Activated T-cell treated with anti-CD3 and anti-CD28 coated beads, Interleukin-2, amount 50 U/mL, for 24 hours (primary cell): ENCODE measurements at regions not wholly inside any gene's neighbourhood (a gene's known extent, or its start where the extent isn't known, plus 50 kb on each side); places are given as distances from the start of the nearest gene placed in this dataset.
"Not testable (repeated sequence)": the region's sequence is repeated elsewhere in the genome, so short reads cannot be mapped to it uniquely, and the experiment has no call there.

ENCODE experiments used
- DNase-seq: peaks from one replicate; pipeline ENCODE4 v3.0.0-alpha.2; 2020
- H3K27ac Mint-ChIP-seq: 2 replicates; pipeline ENCODE4 v1.8.0; 2020; ENCODE audit warnings: mild to moderate bottlenecking, mixed read lengths
- H3K27me3 Mint-ChIP-seq: 2 replicates; pipeline ENCODE4 v1.8.0; 2020; ENCODE audit warnings: mixed read lengths
- H3K36me3 Mint-ChIP-seq: 2 replicates; pipeline ENCODE4 v1.8.0; 2020; ENCODE audit warnings: low read depth, mixed read lengths
- H3K4me1 Mint-ChIP-seq: 2 replicates; pipeline ENCODE4 v1.8.0; 2020; ENCODE audit warnings: low read depth, mixed read lengths
- H3K4me3 Mint-ChIP-seq: 2 replicates; pipeline ENCODE4 v1.8.0; 2020; ENCODE audit warnings: mild to moderate bottlenecking, moderate library complexity, mixed read lengths
- H3K9me3 Mint-ChIP-seq: 2 replicates; pipeline ENCODE4 v1.8.0; 2020; ENCODE audit warnings: mixed read lengths

GRCh38 chr1:238326479-238326878, 435.8 kb upstream of the ZP4 start:
- H3K27me3 Mint-ChIP-seq, H3K4me1 Mint-ChIP-seq, H3K27ac Mint-ChIP-seq, H3K36me3 Mint-ChIP-seq, H3K4me3 Mint-ChIP-seq, DNase-seq: not testable (repeated sequence)
- H3K9me3 Mint-ChIP-seq: peaks cover 10% of the 10 kb centered on the region

GRCh38 chr1:238324211-238324864, 433.6 kb upstream of the ZP4 start:
- H3K27me3 Mint-ChIP-seq: no peaks in the 10 kb centered on the region
- H3K9me3 Mint-ChIP-seq: peaks cover 7% of the 10 kb centered on the region
- no peak overlapping the region for H3K27ac Mint-ChIP-seq
- H3K36me3 Mint-ChIP-seq: no peaks in the 10 kb centered on the region
- DNase-seq: no peak
- no peak overlapping the region for H3K4me3 Mint-ChIP-seq
- H3K4me1 Mint-ChIP-seq: no peaks in the 10 kb centered on the region

- Mint-ChIP-seq H3K27ac (no peak overlapping the region), H3K4me3 (no peak overlapping the region), H3K36me3 (no peaks in the 10 kb centered on the region), H3K4me1 (no peaks in the 10 kb centered on the region), H3K9me3 (peaks cover 7% of the 10 kb centered on the region), H3K27me3 (no peaks in the 10 kb centered on the region)
- no peak for DNase-seq
Observed at GRCh38 chr1:238323490-238323889, 432.8 kb upstream of the ZP4 start.

- H3K36me3 Mint-ChIP-seq: no peaks in the 10 kb centered on the region
- peaks cover 2% of the 10 kb centered on the region for H3K9me3 Mint-ChIP-seq
- H3K4me3 Mint-ChIP-seq: no peak overlapping the region
- no peak for DNase-seq
- H3K27me3 Mint-ChIP-seq: no peaks in the 10 kb centered on the region
- H3K4me1 Mint-ChIP-seq: no peaks in the 10 kb centered on the region
- no peak overlapping the region for H3K27ac Mint-ChIP-seq
Observed at GRCh38 chr1:238319957-238320356, 429.2 kb upstream of the ZP4 start.

- DNase-seq: no peak
- no peak overlapping the region for H3K4me3 Mint-ChIP-seq
- H3K9me3 Mint-ChIP-seq: peaks cover 2% of the 10 kb centered on the region
- no peaks in the 10 kb centered on the region for H3K36me3 Mint-ChIP-seq
- no peaks in the 10 kb centered on the region for H3K4me1 Mint-ChIP-seq
- no peaks in the 10 kb centered on the region for H3K27me3 Mint-ChIP-seq
- no peak overlapping the region for H3K27ac Mint-ChIP-seq
Observed at GRCh38 chr1:238318294-238319110, 427.8 kb upstream of the ZP4 start.

- peaks cover 4% of the 10 kb centered on the region for H3K9me3 Mint-ChIP-seq
- no peak overlapping the region for H3K27ac Mint-ChIP-seq
- H3K27me3 Mint-ChIP-seq: no peaks in the 10 kb centered on the region
- DNase-seq: no peak
- no peaks in the 10 kb centered on the region for H3K4me1 Mint-ChIP-seq
- no peaks in the 10 kb centered on the region for H3K36me3 Mint-ChIP-seq
- no peak overlapping the region for H3K4me3 Mint-ChIP-seq
Observed at GRCh38 chr1:238312969-238313368, 422.2 kb upstream of the ZP4 start.

- Mint-ChIP-seq H3K27me3 (no peaks in the 10 kb centered on the region), H3K4me3 (no peak overlapping the region), H3K9me3 (peaks cover 3% of the 10 kb centered on the region), H3K4me1 (no peaks in the 10 kb centered on the region), H3K36me3 (no peaks in the 10 kb centered on the region), H3K27ac (no peak overlapping the region)
- no peak for DNase-seq
Observed at GRCh38 chr1:238306411-238306810, 415.7 kb upstream of the ZP4 start.

GRCh38 chr1:238302646-238303045, 411.9 kb upstream of the ZP4 start:
- Mint-ChIP-seq H3K9me3 (peaks cover 4% of the 10 kb centered on the region), H3K36me3 (no peaks in the 10 kb centered on the region), H3K27me3 (no peaks in the 10 kb centered on the region), H3K27ac (no peak overlapping the region), H3K4me3 (no peak overlapping the region), H3K4me1 (no peaks in the 10 kb centered on the region)
- DNase-seq: no peak

GRCh38 chr1:238296371-238296770, 405.6 kb upstream of the ZP4 start:
- no peaks in the 10 kb centered on the region for H3K4me1 Mint-ChIP-seq
- no peak overlapping the region for H3K27ac Mint-ChIP-seq
- peaks cover 6% of the 10 kb centered on the region for H3K9me3 Mint-ChIP-seq
- H3K36me3 Mint-ChIP-seq: no peaks in the 10 kb centered on the region
- H3K27me3 Mint-ChIP-seq: no peaks in the 10 kb centered on the region
- H3K4me3 Mint-ChIP-seq: no peak overlapping the region
- DNase-seq: no peak

- H3K4me3 Mint-ChIP-seq: no peak overlapping the region
- no peaks in the 10 kb centered on the region for H3K36me3 Mint-ChIP-seq
- H3K27me3 Mint-ChIP-seq: no peaks in the 10 kb centered on the region
- no peak overlapping the region for H3K27ac Mint-ChIP-seq
- DNase-seq: no peak
- H3K4me1 Mint-ChIP-seq: no peaks in the 10 kb centered on the region
- H3K9me3 Mint-ChIP-seq: peaks cover 3% of the 10 kb centered on the region
Observed at GRCh38 chr1:238293075-238293474, 402.4 kb upstream of the ZP4 start.

GRCh38 chr1:238281418-238281817, 390.7 kb upstream of the ZP4 start:
- Mint-ChIP-seq H3K36me3 (no peaks in the 10 kb centered on the region), H3K4me1 (no peaks in the 10 kb centered on the region), H3K27me3 (no peaks in the 10 kb centered on the region), H3K4me3 (no peak overlapping the region), H3K9me3 (peaks cover 18% of the 10 kb centered on the region), H3K27ac (no peak overlapping the region)
- no peak for DNase-seq

GRCh38 chr1:238279694-238280380, 389.1 kb upstream of the ZP4 start:
- Mint-ChIP-seq H3K4me1 (no peaks in the 10 kb centered on the region), H3K27ac (no peak overlapping the region), H3K9me3 (peaks cover 30% of the 10 kb centered on the region), H3K27me3 (no peaks in the 10 kb centered on the region), H3K36me3 (no peaks in the 10 kb centered on the region), H3K4me3 (no peak overlapping the region)
- DNase-seq: no peak

- H3K9me3 Mint-ChIP-seq: peaks cover 29% of the 10 kb centered on the region
- H3K4me1 Mint-ChIP-seq: no peaks in the 10 kb centered on the region
- no peaks in the 10 kb centered on the region for H3K36me3 Mint-ChIP-seq
- DNase-seq: no peak
- no peak overlapping the region for H3K4me3 Mint-ChIP-seq
- H3K27me3 Mint-ChIP-seq: no peaks in the 10 kb centered on the region
- H3K27ac Mint-ChIP-seq: no peak overlapping the region
Observed at GRCh38 chr1:238272145-238272544, 381.4 kb upstream of the ZP4 start.

GRCh38 chr1:238265866-238266265, 375.1 kb upstream of the ZP4 start:
- H3K27me3 Mint-ChIP-seq: no peaks in the 10 kb centered on the region
- no peaks in the 10 kb centered on the region for H3K36me3 Mint-ChIP-seq
- H3K4me3 Mint-ChIP-seq: no peak overlapping the region
- H3K4me1 Mint-ChIP-seq: no peaks in the 10 kb centered on the region
- H3K9me3 Mint-ChIP-seq: peaks cover 10% of the 10 kb centered on the region
- H3K27ac Mint-ChIP-seq: no peak overlapping the region
- DNase-seq: no peak

GRCh38 chr1:238264951-238265350, 374.2 kb upstream of the ZP4 start:
- peaks cover 12% of the 10 kb centered on the region for H3K9me3 Mint-ChIP-seq
- H3K27ac Mint-ChIP-seq: no peak overlapping the region
- H3K4me3 Mint-ChIP-seq: no peak overlapping the region
- no peak for DNase-seq
- no peaks in the 10 kb centered on the region for H3K36me3 Mint-ChIP-seq
- H3K4me1 Mint-ChIP-seq: no peaks in the 10 kb centered on the region
- no peaks in the 10 kb centered on the region for H3K27me3 Mint-ChIP-seq
